Esophagus muscularis mucosa (tissue), 4 donors: ENCODE measurements at regions not wholly inside any gene's neighbourhood (a gene's known extent, or its start where the extent isn't known, plus 50 kb on each side); places are given as distances from the start of the nearest gene placed in this dataset.

Source experiments
- EP300 ChIP-seq: sonication (generic); formaldehyde crosslinking; IDR thresholded peaks from one replicate; pipeline ENCODE4 v1.6.1; 2017; ENCODE audit warnings: antibody characterized with exemption
- POLR2A ChIP-seq: fragments of 450-650 bp; IDR thresholded peaks from one replicate; pipeline ENCODE4 v1.6.1; 2017; ENCODE audit warnings: antibody characterized with exemption, moderate library complexity, mild to moderate bottlenecking, low read depth
- POLR2AphosphoS5 ChIP-seq, 2 donors: sonication (generic); formaldehyde crosslinking; IDR thresholded peaks; one replicate each; pipeline ENCODE4 v1.6.1; 2017; ENCODE audit warnings: antibody characterized with exemption in 2 of 2
- TF ChIP-seq, protein P1 (sequence below), 3 experiments: fragments of 200-600 bp in 2 of 3; fragments of 450-650 bp in 1 of 3; sonication (generic) in 2 of 3; IDR thresholded peaks; one replicate each; pipeline ENCODE4 v1.5.1; 2017 to 2019; ENCODE audit warnings: antibody characterized with exemption in 3 of 3, mild to moderate bottlenecking in 2 of 3, moderate library complexity in 1 of 3

GRCh38 chr1:220451532-220451931 lies 76.4 kb upstream of the MARK1 start:
- TF ChIP-seq POLR2A = no peak
- no peak for TF ChIP-seq POLR2AphosphoS5 (IDR thresholded peaks at IDR 0.05)
- TF ChIP-seq EP300 = no peak
- TF ChIP-seq, protein P1, sequence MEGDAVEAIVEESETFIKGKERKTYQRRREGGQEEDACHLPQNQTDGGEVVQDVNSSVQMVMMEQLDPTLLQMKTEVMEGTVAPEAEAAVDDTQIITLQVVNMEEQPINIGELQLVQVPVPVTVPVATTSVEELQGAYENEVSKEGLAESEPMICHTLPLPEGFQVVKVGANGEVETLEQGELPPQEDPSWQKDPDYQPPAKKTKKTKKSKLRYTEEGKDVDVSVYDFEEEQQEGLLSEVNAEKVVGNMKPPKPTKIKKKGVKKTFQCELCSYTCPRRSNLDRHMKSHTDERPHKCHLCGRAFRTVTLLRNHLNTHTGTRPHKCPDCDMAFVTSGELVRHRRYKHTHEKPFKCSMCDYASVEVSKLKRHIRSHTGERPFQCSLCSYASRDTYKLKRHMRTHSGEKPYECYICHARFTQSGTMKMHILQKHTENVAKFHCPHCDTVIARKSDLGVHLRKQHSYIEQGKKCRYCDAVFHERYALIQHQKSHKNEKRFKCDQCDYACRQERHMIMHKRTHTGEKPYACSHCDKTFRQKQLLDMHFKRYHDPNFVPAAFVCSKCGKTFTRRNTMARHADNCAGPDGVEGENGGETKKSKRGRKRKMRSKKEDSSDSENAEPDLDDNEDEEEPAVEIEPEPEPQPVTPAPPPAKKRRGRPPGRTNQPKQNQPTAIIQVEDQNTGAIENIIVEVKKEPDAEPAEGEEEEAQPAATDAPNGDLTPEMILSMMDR (IDR thresholded peaks at IDR 0.05) = no peak
